HL-60 (cell line): ENCODE measurements at regions not wholly inside any gene's neighbourhood (a gene's known extent, or its start where the extent isn't known, plus 50 kb on each side); places are given as distances from the start of the nearest gene placed in this dataset.

Experiments
- DNase-seq, 2 experiments: peaks; one replicate each; pipeline ENCODE4 v3.0.0-alpha.2; 2010 to 2020; ENCODE audit warnings: low read depth in 1 of 2, low spot score in 1 of 2
- H3K27ac ChIP-seq: fragments of 250-450 bp; sonication (Bioruptor Pico); replicated peaks from 2 replicates; pipeline ENCODE4 v1.5.1; 2020; ENCODE audit warnings: mild to moderate bottlenecking, moderate library complexity
- H3K27me3 ChIP-seq: fragments of 250-450 bp; sonication (Bioruptor Pico); 2 replicates; pipeline ENCODE4 v1.5.1; 2021; ENCODE audit warnings: mild to moderate bottlenecking, moderate library complexity; ENCODE audit not compliant: insufficient read depth, poor library complexity, severe bottlenecking
- H3K4me3 ChIP-seq: replicated peaks from 2 replicates; pipeline ENCODE4 v1.5.1; 2011; ENCODE audit warnings: mild to moderate bottlenecking, control low read depth, low read length; ENCODE audit not compliant: insufficient read depth
- CTCF ChIP-seq: IDR thresholded peaks from one replicate; pipeline ENCODE4 v1.5.1; 2011; ENCODE audit warnings: low read length, control low read depth, inconsistent platforms; ENCODE audit not compliant: insufficient read depth
- GABPA ChIP-seq: IDR thresholded peaks from 2 replicates; pipeline ENCODE4 v1.6.1; 2012; ENCODE audit warnings: low read depth
- POLR2AphosphoS5 ChIP-seq: IDR thresholded peaks from 2 replicates; pipeline ENCODE4 v1.6.1; 2012; ENCODE audit warnings: low read depth
- REST ChIP-seq: IDR thresholded peaks from 2 replicates; pipeline ENCODE4 v1.6.1; 2012; ENCODE audit warnings: low read depth; ENCODE audit not compliant: insufficient replicate concordance
- SPI1 ChIP-seq: IDR thresholded peaks from 2 replicates; pipeline ENCODE4 v1.6.1; 2012; ENCODE audit warnings: low read depth, mild to moderate bottlenecking, borderline replicate concordance

DNA sequence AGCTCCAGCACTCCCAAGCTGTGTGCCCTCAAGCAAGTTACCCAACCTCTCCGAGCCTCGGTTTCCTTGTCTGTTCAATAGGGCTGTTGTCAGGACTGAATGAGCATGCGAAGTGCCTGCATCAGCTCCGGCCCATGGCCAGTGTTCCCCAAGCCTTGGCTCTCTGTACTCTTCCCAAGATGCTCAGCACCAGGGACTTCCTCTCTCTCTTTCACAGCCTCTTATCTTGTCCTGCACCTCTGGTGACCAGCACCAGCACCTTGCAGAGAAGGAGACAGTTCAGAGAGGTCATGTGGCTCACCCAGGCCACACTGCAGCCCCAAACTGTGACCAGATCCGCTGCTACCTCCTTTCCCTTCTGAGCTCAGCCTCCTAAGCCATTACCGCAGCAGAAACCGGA lies 120.3 kb upstream of the ANO1 start:
- H3K27ac ChIP-seq = no peak overlapping the region
- H3K27me3 ChIP-seq = no peaks in the 10 kb centered on the region
- H3K4me3 ChIP-seq = no peak overlapping the region
- no peak for TF ChIP-seq CTCF
- TF ChIP-seq GABPA = no peak
- TF ChIP-seq POLR2AphosphoS5 = no peak
- no peak for TF ChIP-seq REST
- no peak for TF ChIP-seq SPI1
- no peak for DNase-seq

DNA sequence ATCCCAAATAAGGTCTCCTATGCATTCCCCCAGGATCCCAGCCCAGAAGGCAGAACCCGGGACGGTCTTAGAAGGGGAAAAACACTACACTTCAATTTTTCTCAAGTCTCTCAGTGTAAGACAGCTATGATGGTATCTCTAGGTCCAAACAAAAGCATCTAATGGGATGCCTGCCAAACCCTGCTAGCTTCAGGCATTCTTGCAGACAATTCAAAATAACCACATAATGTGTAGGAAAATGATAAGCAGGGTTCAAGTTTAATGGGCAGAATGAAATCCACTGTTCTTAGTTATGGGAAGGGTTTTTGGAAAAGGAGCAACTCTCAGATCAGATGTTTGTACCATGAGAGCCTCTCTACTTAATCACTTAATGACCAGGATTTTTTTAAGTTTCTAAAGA lies 119.8 kb upstream of the ANO1 start:
- TF ChIP-seq CTCF (no peak), SPI1 (no peak), REST (no peak), GABPA (no peak), POLR2AphosphoS5 (no peak)
- no peaks in the 10 kb centered on the region for H3K27me3 ChIP-seq
- no peak overlapping the region for H3K27ac ChIP-seq
- H3K4me3 ChIP-seq = no peak overlapping the region
- no peak for DNase-seq

DNA sequence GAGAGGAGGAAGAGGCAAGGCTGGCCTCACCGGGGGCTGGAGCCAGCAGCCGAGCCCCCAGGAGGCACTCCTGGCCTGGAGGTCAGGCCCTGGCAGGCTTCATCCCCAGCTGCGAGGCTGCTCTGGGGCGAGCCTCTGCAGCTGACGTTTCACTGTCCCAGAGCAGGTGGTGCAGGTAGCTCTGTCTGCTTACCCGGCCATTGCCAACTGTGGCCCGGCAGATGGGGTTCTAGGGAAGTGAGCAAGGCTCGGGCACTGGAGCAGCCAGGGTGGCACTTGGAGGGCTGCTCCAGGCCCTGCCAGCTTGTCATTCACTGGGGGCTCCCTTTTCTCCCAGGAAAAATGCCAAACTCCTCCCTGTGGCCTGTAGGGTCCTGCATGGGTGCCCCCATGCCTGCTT lies 118.7 kb upstream of the ANO1 start:
- no peaks in the 10 kb centered on the region for H3K27me3 ChIP-seq
- no peak for DNase-seq
- no peak for TF ChIP-seq CTCF
- TF ChIP-seq REST = no peak
- no peak for TF ChIP-seq SPI1
- no peak for TF ChIP-seq POLR2AphosphoS5
- no peak for TF ChIP-seq GABPA
- H3K4me3 ChIP-seq = no peak overlapping the region
- H3K27ac ChIP-seq = no peak overlapping the region
